Neural progenitor cell (in vitro differentiated cells): ENCODE measurements at regions not wholly inside any gene's neighbourhood (a gene's known extent, or its start where the extent isn't known, plus 50 kb on each side); places are given as distances from the start of the nearest gene placed in this dataset.
A peak's percentile ranks its signal among the peaks of the same experiment; 100 is the strongest.
"Not testable (repeated sequence)": the region's sequence is repeated elsewhere in the genome, so short reads cannot be mapped to it uniquely, and the experiment has no call there.

Experiments
- DNase-seq: peaks from one replicate; pipeline ENCODE4 v3.0.0-alpha.2; 2016; ENCODE audit warnings: low spot score
- H2AFZ ChIP-seq: fragments of 200-600 bp; sonication (generic); replicated peaks from 2 replicates; pipeline ENCODE4 v1.6.1; 2016; ENCODE audit warnings: antibody characterized with exemption
- H3F3A ChIP-seq: fragments of 200-600 bp; sonication (generic); 2 replicates; pipeline ENCODE4 v1.6.1; 2016; ENCODE audit warnings: antibody characterized with exemption, low read depth
- H3K27ac ChIP-seq: fragments of 200-600 bp; sonication (generic); 2 replicates; pipeline ENCODE4 v1.5.1; 2016; ENCODE audit warnings: mild to moderate bottlenecking
- H3K27me3 ChIP-seq: fragments of 200-600 bp; sonication (generic); 2 replicates; pipeline ENCODE4 v1.6.1; 2016; ENCODE audit warnings: mild to moderate bottlenecking, moderate library complexity
- H3K36me3 ChIP-seq: fragments of 200-600 bp; sonication (generic); 2 replicates; pipeline ENCODE4 v1.5.1; 2016
- H3K4me1 ChIP-seq: fragments of 200-600 bp; sonication (generic); 2 replicates; pipeline ENCODE4 v1.6.1; 2016; ENCODE audit warnings: mixed run types
- H3K4me2 ChIP-seq: fragments of 200-600 bp; sonication (generic); 2 replicates; pipeline ENCODE4 v1.6.1; 2016
- H3K4me3 ChIP-seq: fragments of 200-600 bp; sonication (generic); 2 replicates; pipeline ENCODE4 v1.5.1; 2016
- H3K79me2 ChIP-seq: fragments of 200-600 bp; sonication (generic); 2 replicates; pipeline ENCODE4 v1.6.1; 2016; ENCODE audit warnings: low read depth
- H3K9ac ChIP-seq: fragments of 200-600 bp; sonication (generic); 2 replicates; pipeline ENCODE4 v1.6.1; 2016
- H3K9me3 ChIP-seq: fragments of 200-600 bp; sonication (generic); 2 replicates; pipeline ENCODE4 v1.5.1; 2016; ENCODE audit warnings: low read depth
- H4K20me1 ChIP-seq: fragments of 200-600 bp; sonication (generic); 2 replicates; pipeline ENCODE4 v1.6.1; 2016; ENCODE audit warnings: low read depth
- H3K27ac Mint-ChIP-seq: 3 replicates; pipeline ENCODE4 v1.8.0; 2021; ENCODE audit warnings: mixed read lengths
- H3K27me3 Mint-ChIP-seq: 2 replicates; pipeline ENCODE4 v1.8.0; 2022; ENCODE audit warnings: low read depth, mild to moderate bottlenecking, inconsistent platforms, moderate library complexity, mixed read lengths; ENCODE audit not compliant: insufficient read depth
- H3K36me3 Mint-ChIP-seq: 3 replicates; pipeline ENCODE4 v1.8.0; 2021; ENCODE audit warnings: mixed read lengths
- H3K4me1 Mint-ChIP-seq: 3 replicates; pipeline ENCODE4 v1.8.0; 2021; ENCODE audit warnings: mixed read lengths
- H3K4me3 Mint-ChIP-seq: 3 replicates; pipeline ENCODE4 v1.8.0; 2021; ENCODE audit warnings: mild to moderate bottlenecking, moderate library complexity, mixed read lengths
- H3K9me3 Mint-ChIP-seq: 3 replicates; pipeline ENCODE4 v1.8.0; 2020; ENCODE audit warnings: mixed read lengths
- CTCF ChIP-seq: fragments of 200-600 bp; sonication (generic); IDR thresholded peaks from 2 replicates; pipeline ENCODE4 v1.5.1; 2017; ENCODE audit warnings: antibody characterized with exemption, mild to moderate bottlenecking
- EZH2 ChIP-seq: fragments of 200-600 bp; sonication (generic); IDR thresholded peaks from 2 replicates; pipeline ENCODE4 v1.6.1; 2017; ENCODE audit warnings: antibody characterized with exemption, mild to moderate bottlenecking, moderate library complexity
- EZH2phosphoT487 ChIP-seq: fragments of 200-600 bp; sonication (generic); IDR thresholded peaks from 2 replicates; pipeline ENCODE4 v1.6.1; 2017; ENCODE audit warnings: antibody characterized with exemption

GRCh38 chr2:184057910-184058309 is 540.4 kb upstream of the ZNF804A start:
- Histone ChIP-seq H3K4me2 (no peak overlapping the region), H3K27me3 (no peaks in the 10 kb centered on the region), H3K9ac (no peak overlapping the region), H3K27ac (no peak overlapping the region), H3K9me3 (no peaks in the 10 kb centered on the region), H3K36me3 (no peaks in the 10 kb centered on the region), H2AFZ (no peak overlapping the region), H3K79me2 (no peaks in the 10 kb centered on the region), H4K20me1 (no peaks in the 10 kb centered on the region), H3F3A (no peaks in the 10 kb centered on the region), H3K4me3 (no peak overlapping the region), H3K4me1 (no peaks in the 10 kb centered on the region)
- Mint-ChIP-seq H3K27me3 (peaks cover 2% of the 10 kb centered on the region), H3K9me3 (no peaks in the 10 kb centered on the region), H3K36me3 (no peaks in the 10 kb centered on the region), H3K4me3 (no peak overlapping the region), H3K4me1 (no peaks in the 10 kb centered on the region), H3K27ac (no peak overlapping the region)
- no peak for DNase-seq
- TF ChIP-seq CTCF: no peak
- no peak for TF ChIP-seq EZH2phosphoT487
- no peak for TF ChIP-seq EZH2

GRCh38 chr2:184060268-184060667 is 538.1 kb upstream of the ZNF804A start:
- not testable (repeated sequence) for H3K4me3 ChIP-seq, H3K4me3 Mint-ChIP-seq, H3K4me2 ChIP-seq, H3K9me3 ChIP-seq, H3K36me3 Mint-ChIP-seq, H2AFZ ChIP-seq, H3K9me3 Mint-ChIP-seq, DNase-seq, H4K20me1 ChIP-seq, H3K36me3 ChIP-seq, H3K4me1 ChIP-seq, H3K9ac ChIP-seq, H3K27me3 ChIP-seq, H3K27ac ChIP-seq, H3F3A ChIP-seq, H3K4me1 Mint-ChIP-seq, H3K27me3 Mint-ChIP-seq, H3K27ac Mint-ChIP-seq, H3K79me2 ChIP-seq

GRCh38 chr2:184067502-184067901 is 530.8 kb upstream of the ZNF804A start:
- Mint-ChIP-seq H3K36me3 (no peaks in the 10 kb centered on the region), H3K4me1 (no peaks in the 10 kb centered on the region), H3K27me3 (no peaks in the 10 kb centered on the region), H3K9me3 (peaks cover 2% of the 10 kb centered on the region), H3K27ac (no peak overlapping the region), H3K4me3 (no peak overlapping the region)
- Histone ChIP-seq H3K27me3 (no peaks in the 10 kb centered on the region), H3K9me3 (no peaks in the 10 kb centered on the region), H3K4me2 (no peak overlapping the region), H3K4me3 (no peak overlapping the region), H3F3A (no peaks in the 10 kb centered on the region), H3K79me2 (no peaks in the 10 kb centered on the region), H3K9ac (no peak overlapping the region), H3K4me1 (no peaks in the 10 kb centered on the region), H3K36me3 (no peaks in the 10 kb centered on the region), H4K20me1 (no peaks in the 10 kb centered on the region), H3K27ac (no peak overlapping the region), H2AFZ (no peak overlapping the region)
- peak; percentile 24 for DNase-seq
- TF ChIP-seq EZH2phosphoT487 (no peak), CTCF (peak; percentile 56)

GRCh38 chr2:184072470-184072869 is 525.9 kb upstream of the ZNF804A start:
- Histone ChIP-seq H3K36me3 (no peaks in the 10 kb centered on the region), H3K4me1 (no peaks in the 10 kb centered on the region), H3K9ac (no peak overlapping the region), H4K20me1 (no peaks in the 10 kb centered on the region), H3K9me3 (no peaks in the 10 kb centered on the region), H3K79me2 (no peaks in the 10 kb centered on the region), H2AFZ (no peak overlapping the region), H3F3A (no peaks in the 10 kb centered on the region), H3K4me2 (no peak overlapping the region), H3K4me3 (no peak overlapping the region), H3K27me3 (no peaks in the 10 kb centered on the region), H3K27ac (no peak overlapping the region)
- no peaks in the 10 kb centered on the region for H3K36me3 Mint-ChIP-seq
- no peak overlapping the region for H3K4me3 Mint-ChIP-seq
- TF ChIP-seq EZH2 (no peak), CTCF (no peak), EZH2phosphoT487 (no peak)
- H3K9me3 Mint-ChIP-seq: no peaks in the 10 kb centered on the region
- no peak overlapping the region for H3K27ac Mint-ChIP-seq
- no peak for DNase-seq
- no peaks in the 10 kb centered on the region for H3K27me3 Mint-ChIP-seq
- no peaks in the 10 kb centered on the region for H3K4me1 Mint-ChIP-seq
